GM21786 (cell line): ENCODE measurements at regions not wholly inside any gene's neighbourhood (a gene's known extent, or its start where the extent isn't known, plus 50 kb on each side); places are given as distances from the start of the nearest gene placed in this dataset.

ENCODE experiments used
- ATAC-seq: cut with Tn5 transposase; IDR thresholded peaks from one replicate; pipeline ENCODE4 v1.9.1; 2021; ENCODE audit not compliant: unreplicated experiment

DNA sequence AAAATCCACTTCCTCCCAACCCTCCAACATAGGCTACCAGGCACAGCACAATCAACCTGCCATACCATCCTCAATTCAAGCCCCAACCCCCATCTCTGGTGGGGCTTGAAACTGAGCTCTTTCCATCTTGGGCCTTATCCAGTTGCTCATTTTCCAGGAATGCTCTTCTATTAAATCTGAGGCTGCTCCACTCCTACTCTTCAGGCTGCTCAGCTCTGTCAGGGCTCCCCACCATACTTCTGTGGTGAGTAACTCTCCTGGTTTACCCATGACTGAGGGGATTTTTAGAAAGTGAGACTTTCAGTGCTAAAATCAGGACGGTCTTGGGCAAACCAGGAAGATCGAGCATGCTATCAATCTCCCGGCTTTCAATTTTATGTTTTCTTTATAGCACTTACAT is 512.8 kb downstream of the LMO7 start:
- no peak for ATAC-seq

DNA sequence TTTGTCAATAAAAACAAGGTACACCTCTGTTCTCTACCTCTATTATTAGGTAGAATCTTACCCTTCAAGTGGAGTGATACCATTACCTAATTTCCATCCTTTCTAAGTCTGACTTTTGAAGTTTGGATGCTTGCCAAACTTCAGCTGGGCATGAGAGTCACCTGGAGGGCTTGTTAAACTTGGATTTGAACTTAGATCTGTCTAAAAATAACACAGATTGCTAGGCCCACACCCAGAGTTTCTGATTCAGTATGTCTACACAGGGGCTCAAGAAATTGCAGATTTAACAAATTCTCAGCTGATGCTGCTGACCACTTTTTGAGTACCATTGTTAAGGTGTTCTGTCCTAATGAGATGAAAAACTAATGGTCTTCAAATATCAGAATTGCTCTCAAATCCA is 512.2 kb downstream of the LMO7 start:
- ATAC-seq: no peak

DNA sequence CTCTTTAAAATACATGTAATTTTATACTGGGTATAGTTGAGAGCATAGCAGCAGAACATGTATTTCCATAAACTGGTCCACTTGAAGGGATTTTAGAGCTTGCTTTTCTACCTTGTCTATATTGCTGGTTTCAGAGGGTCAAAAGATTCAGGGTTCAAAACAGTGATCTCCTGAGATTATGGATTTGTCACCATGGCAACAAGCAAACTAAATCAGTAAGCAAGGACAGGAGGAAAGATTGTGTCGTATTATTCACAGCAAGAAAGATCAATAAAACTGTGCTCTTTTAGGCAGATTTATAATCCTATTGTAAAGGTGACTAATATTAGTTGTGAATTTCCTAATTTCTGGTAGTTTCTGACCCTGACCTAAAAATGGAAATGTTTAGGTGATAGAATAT is 496.4 kb downstream of the LMO7 start:
- no peak for ATAC-seq

DNA sequence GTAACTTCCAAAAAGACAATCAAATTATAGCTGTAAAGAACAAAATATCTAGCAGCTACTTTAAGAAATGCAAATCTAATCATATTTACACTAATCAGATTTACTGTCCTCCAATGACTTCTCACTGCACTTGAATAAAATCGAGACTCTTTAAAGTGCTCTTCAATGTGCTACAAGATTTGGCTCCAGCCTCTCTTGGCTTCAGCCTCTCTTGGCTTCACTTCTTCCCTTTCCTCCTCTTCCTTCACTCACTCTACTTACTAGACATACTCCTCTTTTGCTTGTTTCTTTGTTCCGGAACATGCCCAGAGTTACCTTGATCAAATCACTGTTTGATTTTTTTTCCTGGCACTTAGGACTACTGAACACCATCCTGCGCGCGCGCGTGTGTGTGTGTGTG is 495.4 kb downstream of the LMO7 start:
- ATAC-seq: no peak

DNA sequence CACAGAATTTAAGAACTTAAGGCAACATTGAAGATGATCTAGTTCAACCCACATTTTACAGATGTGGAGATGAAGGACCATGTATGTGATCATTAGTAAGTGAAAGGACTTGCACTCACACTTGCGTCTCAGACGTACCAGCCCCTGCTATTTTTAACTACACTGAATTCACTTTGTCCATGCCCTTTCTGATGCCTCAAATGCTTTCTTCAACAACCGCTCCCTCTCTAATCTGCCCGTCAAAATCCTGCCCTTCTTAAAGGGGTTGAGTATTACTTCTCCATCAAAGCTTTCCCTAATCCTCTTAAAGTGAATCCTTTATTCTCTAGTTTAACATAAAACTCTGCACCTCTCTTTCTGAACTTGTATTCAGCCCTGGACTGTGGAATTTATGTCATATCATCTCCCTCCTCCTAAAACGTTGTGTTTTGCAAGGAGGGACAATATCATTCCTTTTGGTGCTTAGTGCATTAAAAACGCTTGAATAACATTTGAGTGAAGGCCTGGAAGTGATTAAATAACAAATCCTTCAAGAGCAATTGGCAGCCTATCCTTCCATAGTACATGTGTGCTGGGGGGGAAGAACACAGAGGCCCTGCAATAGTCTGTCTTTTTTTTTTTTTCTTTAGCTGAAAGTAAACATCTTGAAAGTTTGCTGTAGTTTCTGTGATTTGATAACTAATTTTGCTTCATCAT is 493.3 kb downstream of the LMO7 start:
- no peak for ATAC-seq

DNA sequence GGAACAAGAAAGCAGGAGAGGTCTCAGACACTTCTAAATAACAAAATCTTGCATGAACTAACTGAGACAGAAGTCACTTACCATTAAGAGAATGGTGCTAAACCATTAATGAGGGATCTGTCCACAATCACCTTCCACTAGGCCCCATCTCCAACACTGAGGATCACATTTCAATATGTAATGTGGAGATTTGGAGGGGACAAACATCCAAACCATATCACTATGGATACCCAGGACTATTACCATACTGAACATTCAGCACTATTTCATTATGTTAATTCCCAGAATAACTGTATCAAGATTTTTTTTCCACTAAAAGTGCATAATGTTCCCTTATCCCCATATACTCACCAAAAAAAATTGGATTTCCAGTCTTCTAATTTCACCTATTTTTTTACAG is 491.8 kb downstream of the LMO7 start:
- ATAC-seq: no peak

DNA sequence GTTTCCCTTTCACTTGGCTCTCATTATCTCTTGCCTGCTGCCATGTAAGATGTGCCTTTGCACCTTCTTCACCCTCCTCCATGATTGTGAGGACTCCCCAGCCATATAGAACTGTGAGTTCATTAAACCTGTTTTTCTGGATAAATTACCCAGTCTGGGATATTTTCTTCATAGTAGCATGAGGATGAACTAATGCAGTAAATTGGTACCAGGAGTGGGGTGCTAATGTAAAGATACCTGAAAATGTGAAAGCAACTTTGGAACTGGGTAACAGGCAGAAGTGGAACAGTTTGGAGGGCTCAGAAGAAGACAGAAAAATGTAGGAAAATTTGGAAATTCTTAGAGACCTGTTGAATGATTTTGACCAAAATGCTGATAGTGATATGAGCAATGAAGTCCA is 487.4 kb downstream of the LMO7 start:
- ATAC-seq: no peak

DNA sequence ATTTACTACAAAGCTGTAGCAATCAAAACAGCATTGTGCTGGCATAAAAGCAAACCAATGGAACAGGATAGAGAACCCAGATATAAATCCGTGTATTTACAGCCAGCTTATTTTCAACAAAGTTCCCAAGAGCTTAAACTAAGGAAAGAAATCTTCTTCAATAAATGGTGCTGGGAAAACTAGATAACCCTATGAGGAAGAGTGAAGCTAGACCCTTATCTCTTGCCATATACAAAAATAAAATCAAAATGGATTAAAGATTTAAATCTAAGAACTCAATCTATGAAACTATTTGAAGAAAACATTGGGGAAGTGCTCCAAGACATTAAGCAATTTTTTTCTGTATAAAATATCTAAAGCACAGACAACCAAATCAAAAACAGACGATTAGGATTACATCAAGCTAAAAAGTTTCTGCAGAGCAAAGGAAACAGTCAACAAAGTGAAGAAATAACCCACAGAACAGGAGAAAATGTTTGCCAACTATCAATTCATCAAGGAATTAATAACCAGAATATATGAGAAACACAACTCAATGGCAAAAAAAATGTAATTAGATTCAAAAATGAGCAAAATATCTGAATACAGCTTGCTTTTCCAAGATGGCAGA is 480.7 kb downstream of the LMO7 start:
- ATAC-seq: no peak

DNA sequence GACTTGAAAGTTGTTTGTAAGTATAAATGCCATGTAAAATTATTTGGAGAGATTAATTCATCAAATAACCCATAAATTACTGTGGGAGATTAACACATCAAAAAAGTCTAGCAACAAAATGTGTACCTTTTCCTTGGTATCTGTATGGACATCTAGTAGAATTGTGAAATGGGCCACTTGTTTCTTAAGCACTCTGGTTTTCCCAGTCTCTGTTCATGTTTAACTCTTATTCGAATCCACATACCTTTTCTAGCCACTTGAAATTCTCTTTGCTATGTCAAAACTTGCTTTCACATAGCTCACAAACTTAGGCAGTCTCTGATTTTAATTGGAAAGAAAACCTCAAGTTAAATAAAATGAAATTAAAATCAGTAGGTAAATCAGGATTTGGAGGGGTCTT is 470.6 kb downstream of the LMO7 start:
- ATAC-seq: no peak

DNA sequence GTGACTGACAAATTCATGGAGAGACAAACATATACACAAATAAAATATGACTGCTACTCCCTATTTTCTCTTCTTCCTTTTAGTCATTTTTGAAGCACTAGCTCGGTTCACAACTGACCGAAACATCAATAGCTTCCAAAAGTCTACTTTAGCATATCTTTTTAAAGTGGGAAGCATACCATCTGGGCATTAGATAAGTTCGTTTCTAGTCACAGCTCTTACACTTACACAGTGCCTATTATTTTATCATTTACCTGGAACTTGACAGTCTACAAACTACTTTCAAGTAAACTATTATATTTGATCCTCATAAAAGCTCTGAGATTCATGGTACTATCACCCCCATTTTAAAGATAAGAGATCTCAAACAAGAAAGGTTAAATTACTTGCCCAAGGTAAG is 458.5 kb downstream of the LMO7 start:
- no peak for ATAC-seq

DNA sequence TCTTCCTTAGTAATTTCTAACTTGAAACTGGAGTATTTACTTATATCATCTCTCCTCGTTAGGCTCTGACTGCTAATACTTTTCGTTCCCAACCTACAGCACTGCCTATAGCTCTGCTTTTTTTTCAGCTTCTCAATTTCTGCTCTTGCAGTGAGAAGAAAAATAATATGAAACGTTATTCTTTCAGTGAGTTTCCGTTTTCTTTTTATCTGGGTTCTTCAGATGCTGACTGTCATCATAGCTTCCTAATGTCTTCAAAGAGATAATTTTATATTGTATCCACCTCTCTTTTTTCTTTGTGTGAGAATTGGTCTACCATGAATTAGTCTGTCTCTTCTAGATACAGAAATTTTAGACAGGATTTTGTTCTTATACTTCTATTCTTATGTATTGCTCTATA is 454.9 kb downstream of the LMO7 start:
- no peak for ATAC-seq

DNA sequence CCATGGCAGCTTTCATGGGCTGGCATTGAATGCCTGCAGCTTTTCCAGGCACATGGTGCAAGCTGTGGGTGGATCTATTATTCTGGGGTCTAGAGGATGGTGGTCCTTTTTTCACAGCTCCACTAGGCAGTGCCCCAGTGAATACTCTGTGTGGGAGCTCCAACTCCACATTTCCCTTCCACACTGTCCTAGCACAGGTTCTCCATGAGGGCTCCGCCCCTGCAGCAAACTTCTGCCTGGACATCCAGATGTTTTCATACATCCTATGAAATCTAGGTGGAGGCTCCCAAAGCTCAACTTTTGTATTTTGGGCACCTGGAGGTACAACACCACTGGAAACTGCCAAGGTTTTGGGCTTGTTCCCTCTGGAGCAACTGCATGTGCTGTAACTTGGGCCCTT is 450.6 kb downstream of the LMO7 start:
- no peak for ATAC-seq

DNA sequence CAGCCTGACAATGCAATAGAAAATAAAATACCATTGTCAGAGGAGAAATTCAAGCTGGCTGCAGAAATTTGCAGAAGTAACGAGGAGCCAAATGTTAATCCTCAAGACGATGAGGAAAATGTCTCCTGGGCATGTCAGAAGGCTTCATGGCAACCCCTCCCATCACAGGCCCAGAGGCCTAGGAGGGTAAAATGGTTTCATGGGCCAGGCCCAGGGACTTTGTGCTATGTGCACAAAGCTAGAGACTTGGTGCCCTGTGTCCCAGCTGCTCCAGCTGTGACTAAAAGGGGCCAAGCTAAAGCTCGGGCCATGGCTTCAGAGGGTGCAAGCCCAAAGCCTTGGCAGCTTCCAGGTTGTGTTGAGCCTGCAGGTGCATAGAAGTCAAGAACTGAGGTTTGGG is 431.7 kb downstream of the LMO7 start:
- no peak for ATAC-seq

DNA sequence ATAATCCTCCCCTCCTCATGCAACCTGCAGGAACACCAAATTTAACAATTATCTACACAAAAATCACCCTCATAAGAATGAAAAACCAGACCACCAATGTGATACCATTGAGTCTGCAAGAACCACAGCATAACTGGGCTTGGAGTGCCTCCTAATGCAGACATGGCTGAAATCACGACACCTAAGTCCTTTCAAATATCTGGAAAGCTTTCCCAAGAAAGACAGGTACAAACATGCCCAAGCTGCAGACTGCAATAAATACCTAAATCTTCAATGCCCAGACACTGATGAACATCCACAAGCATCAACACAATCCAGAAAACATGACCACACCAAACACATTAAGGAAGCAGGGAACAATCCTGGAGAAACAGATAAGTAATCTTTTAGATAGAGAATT is 417.1 kb downstream of the LMO7 start:
- no peak for ATAC-seq

DNA sequence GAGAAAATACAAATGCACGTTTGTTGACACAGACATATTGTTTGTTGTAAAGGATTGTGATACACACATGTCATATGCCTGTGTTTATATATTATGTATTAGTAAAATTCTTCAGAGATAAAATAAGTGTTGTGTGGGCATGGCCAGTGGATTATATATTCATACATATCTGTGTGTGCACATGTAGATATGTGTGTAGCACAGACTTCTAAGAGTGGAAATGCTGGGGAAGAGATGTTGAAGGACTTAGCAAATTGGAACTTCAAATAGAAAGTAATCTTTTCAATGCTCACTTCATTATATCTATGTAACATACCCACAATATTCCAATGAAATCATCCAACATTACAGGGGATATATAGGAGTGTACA is 413.2 kb downstream of the LMO7 start:
- no peak for ATAC-seq

DNA sequence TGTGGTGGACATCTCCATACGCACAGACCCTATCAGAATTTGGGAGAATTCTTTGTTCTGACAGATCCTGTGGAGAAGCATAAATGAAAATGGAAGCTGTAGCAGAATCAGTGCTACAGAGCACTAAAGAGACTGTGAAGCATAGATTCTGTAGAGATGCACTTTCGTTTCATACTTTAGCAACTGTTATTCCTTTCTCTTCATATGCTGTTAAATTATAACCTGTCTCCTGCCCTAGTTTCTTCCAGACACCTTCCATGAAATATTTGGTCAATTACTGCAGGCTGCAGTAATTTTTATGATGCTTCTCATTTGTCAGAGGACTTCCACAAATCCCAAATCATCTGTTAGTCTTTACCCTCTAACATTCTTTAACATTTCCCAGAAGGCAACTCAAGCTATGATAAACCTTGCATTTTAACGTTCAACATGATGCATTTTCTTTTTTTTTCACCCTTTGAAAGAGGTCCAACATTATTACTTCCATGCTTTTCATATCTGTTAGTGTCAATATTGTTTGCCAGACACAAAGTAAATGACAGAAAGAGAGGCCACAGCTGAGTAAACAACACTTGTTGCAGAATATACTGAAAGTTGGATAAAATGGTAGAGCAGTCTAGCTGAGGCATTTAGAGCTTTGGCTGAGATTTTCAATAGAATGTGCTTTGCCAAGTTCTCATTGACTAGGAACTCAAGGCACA is 412.7 kb downstream of the LMO7 start:
- ATAC-seq: no peak

DNA sequence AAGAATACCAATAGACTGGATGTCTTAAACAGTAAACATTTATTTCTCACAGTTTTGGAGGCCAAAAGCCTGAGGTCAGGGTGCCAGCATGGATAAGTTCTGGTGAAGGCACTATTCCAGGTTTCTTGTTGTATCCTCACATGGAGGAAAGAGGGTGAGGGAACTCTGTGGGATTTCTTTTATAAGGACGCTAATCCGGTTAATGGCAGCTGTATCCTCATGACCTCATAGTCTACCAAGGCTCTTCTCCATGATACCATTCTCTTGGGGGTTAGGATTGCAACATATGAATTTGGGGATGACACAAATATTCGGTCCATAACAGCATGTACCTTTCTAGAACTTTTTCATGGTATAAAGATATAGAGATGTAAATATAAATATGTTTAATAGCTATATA is 412.0 kb downstream of the LMO7 start:
- ATAC-seq: no peak

DNA sequence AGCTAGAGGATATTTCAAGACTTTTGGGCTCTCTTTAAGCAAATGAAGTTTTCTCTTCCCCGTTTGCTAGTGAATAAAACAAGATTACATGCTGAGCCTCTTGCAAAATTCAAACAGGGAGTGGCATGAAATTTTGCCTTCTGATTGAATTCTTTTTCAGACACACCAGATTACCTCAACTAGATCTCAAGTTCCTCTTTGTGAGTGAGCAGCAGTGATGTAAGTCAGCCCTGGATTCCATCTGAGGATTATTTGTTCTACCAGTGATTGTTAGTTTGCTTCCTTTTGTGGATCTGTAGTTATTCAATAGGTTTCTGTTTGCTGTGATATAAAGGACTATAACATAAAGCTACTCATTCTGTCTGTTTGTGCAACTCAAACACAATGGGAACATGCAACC is 407.7 kb downstream of the LMO7 start:
- ATAC-seq: no peak

DNA sequence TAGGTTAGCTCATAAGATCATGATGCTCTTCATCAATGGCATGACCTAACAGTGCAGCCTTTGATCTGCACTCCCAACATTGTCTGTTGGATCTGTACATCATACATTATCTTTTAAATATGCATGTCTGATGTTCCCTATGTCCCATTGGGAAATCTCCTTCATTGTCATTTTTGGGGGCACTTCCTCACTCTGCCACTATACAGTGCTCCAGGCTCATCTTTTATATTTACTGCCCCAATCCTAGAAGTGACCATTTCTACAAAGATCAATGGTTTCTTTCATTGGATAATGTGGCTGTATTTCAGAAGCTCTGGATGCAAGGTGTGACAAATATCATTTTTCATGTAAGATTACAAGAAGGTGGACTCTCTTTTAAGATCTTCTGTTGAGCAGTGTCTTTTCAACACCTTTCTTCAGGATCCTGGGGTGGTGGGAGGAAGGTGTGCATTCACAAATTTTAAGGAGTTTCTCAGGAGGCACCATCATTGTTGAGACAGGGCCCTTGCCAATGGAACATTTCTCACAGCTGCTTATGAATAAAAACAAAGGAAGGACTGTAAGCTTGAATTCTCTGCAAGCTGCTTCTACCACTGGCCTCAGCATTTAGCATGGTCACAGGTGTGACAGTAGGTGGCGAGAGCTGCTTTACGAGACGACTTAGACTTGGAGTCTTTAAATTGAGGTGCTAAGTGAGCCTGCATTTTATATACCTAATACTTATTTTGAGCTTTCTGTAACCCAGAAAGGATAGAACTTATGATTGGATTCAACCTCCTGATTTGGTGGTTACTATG is 403.0 kb downstream of the LMO7 start:
- no peak for ATAC-seq

DNA sequence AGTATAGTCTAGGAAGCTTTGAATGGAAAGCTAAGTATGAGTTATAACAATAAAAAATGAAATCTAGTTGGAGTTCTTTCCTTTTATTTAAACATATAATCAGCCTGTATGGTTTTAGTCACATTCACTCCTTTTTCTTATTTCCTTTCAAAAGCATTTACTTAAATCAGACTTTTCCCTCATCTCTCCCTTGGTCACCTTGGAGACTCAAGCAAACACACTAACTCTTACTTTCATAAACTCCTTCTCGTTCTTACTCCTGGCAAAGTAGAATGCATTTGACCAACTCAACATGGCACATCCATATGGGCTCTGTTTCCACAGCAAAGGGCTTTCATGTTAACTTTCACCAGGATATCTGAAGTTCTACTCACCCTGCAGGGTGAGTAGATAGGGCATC is 400.0 kb downstream of the LMO7 start:
- no peak for ATAC-seq

DNA sequence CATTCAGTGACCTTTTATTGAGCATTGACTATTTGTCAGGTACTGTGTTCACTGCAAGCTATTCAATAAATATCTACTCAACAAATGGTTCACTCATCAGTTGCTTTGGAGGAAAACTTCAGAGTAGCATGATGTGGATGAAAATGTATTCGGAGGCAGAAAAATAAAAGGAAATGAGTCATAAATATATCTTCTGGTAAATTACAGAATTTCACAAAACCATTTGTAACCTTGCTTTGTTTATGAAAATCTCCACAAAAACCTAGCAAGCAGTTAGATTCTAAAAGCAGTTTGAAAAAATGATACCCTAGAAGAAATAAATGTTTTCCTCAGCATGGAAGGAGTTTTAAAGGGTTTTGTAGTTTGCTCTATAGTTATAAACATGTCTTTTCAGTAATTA is 399.6 kb downstream of the LMO7 start:
- ATAC-seq: no peak

DNA sequence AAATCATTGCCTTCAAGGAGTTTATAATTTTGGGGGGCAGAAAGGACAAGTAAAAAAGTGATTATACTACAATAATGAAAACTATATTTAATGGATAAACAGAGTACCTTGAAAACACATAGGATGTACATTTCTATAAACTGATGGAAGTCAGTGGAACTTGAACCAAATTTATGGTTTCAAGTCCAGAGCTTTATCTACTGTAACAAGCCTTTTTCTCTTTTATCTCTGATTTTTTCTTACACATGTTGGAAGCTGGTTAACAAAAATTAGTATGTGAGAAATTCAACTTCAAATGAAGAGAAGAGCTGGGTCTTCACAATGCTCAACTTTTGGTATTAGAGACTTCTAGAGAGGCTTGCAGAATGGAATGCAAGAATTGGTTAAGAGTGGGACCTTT is 393.6 kb downstream of the LMO7 start:
- ATAC-seq: no peak
